ENCODE measurements at regions not wholly inside any gene's neighbourhood (a gene's known extent, or its start where the extent isn't known, plus 50 kb on each side); places are given as distances from the start of the nearest gene placed in this dataset.

- Histone ChIP-seq H3K18ac (ENCODE audit: extremely low read depth, low read length) (no peak overlapping the region), H3K27ac (ENCODE audit: low read depth, low read length) (no peak overlapping the region), H2BK20ac (ENCODE audit: low read length) (no peak overlapping the region), H3K4me3 (ENCODE audit: extremely low read depth in 1 of 4, insufficient read depth in 2 of 4, low read depth in 3 of 4, low read length in 4 of 4) (no peak overlapping the region), H3K36me3 (ENCODE audit: control insufficient read depth in 2 of 4, insufficient read depth in 4 of 4, low read length in 3 of 4) (no peaks in the 10 kb centered on the region), H3K56ac (replicated peaks; ENCODE audit: insufficient read length, low read depth, low read length) (no peak overlapping the region), H2BK120ac (replicated peaks; ENCODE audit: low read depth, low read length) (no peak overlapping the region), H2AK5ac (ENCODE audit: low read depth, low read length) (no peak overlapping the region), H3K4me2 (ENCODE audit: insufficient read depth in 1 of 2, low read depth in 2 of 2, low read length in 2 of 2) (no peak overlapping the region), H3K4ac (replicated peaks; ENCODE audit: insufficient read length, low read depth, low read length) (no peak overlapping the region), H3K14ac (ENCODE audit: insufficient read length) (no peak overlapping the region), H4K8ac (ENCODE audit: extremely low read depth, insufficient read depth, low read length) (no peak overlapping the region), H2AFZ (ENCODE audit: low read length) (no peak overlapping the region), H3K27me3 (replicated peaks in 1 of 4; ENCODE audit: control insufficient read depth in 3 of 4, extremely low read depth in 1 of 4, insufficient read depth in 3 of 4, low read length in 3 of 4) (no peaks in the 10 kb centered on the region), H2BK12ac (ENCODE audit: low read depth, low read length) (no peak overlapping the region), H3K4me1 (replicated peaks in 1 of 4; ENCODE audit: control insufficient read depth in 3 of 4, insufficient read depth in 4 of 4, low read length in 3 of 4) (no peaks in the 10 kb centered on the region), H3K9ac (replicated peaks in 1 of 4; ENCODE audit: extremely low read depth in 1 of 4, low read depth in 3 of 4, low read length in 3 of 4) (no peak overlapping the region), H3K23me2 (ENCODE audit: low read depth, low read length) (no peaks in the 10 kb centered on the region), H3K23ac (ENCODE audit: insufficient read length) (no peak overlapping the region), H2BK5ac (ENCODE audit: low read depth, low read length) (no peak overlapping the region), H3K9me3 (ENCODE audit: insufficient read depth in 2 of 2, low read depth in 1 of 2, low read length in 1 of 2) (no peaks in the 10 kb centered on the region), H4K20me1 (replicated peaks in 1 of 2; ENCODE audit: control insufficient read depth in 1 of 2, insufficient read depth in 2 of 2, low read length in 2 of 2) (no peaks in the 10 kb centered on the region), H4K5ac (ENCODE audit: insufficient read length, low read depth, low read length) (no peak overlapping the region), H4K91ac (replicated peaks; ENCODE audit: insufficient read length, low read length) (no peak overlapping the region), H3K79me1 (ENCODE audit: low read depth, low read length) (no peaks in the 10 kb centered on the region), H2BK15ac (ENCODE audit: low read length) (no peak overlapping the region), H3K79me2 (ENCODE audit: control insufficient read depth in 1 of 2, insufficient read depth in 2 of 2, low read length in 2 of 2) (no peaks in the 10 kb centered on the region)
- no peak for FAIRE-seq
- no peak for DNase-seq (ENCODE audit: low read depth in 1 of 2, low spot score in 2 of 2)
- TF ChIP-seq SIN3A (conservative IDR thresholded peaks at IDR 0.05 in 1 of 2, IDR thresholded peaks at IDR 0.05 in 1 of 2; ENCODE audit: low read depth in 1 of 2, low read length in 2 of 2) (no peak), SP2 (IDR thresholded peaks at IDR 0.05; ENCODE audit: low read length) (no peak), GABPA (IDR thresholded peaks at IDR 0.05; ENCODE audit: borderline replicate concordance, insufficient read depth, low read length) (no peak), RBBP5 (IDR thresholded peaks at IDR 0.05; ENCODE audit: borderline replicate concordance, low read depth, low read length) (no peak)
- WGBS, 2 experiments (ENCODE audit: extremely low coverage in 1 of 2, insufficient coverage in 1 of 2, insufficient read length in 1 of 2, insufficient replicate concordance in 2 of 2, low coverage in 1 of 2, low lambda C conversion rate in 2 of 2, missing lambda C conversion rate in 1 of 2), result 87% methylated on average over 3 of the region's 3 CpGs; no CpG with 5 or more reads in 1 of the 2 experiments
- CTCF ChIA-PET (ENCODE audit: partially characterized antibody), result no interaction called here
- POLR2A ChIA-PET (ENCODE audit: partially characterized antibody), result no interaction called here
Observed at GRCh38 chr1:60516996-60517395, 443.4 kb upstream of the C1orf87 start.
